HG02870 (cell line): ENCODE measurements at regions not wholly inside any gene's neighbourhood (a gene's known extent, or its start where the extent isn't known, plus 50 kb on each side); places are given as distances from the start of the nearest gene placed in this dataset.
A peak's percentile ranks its signal among the peaks of the same experiment; 100 is the strongest.
"Not testable (repeated sequence)": the region's sequence is repeated elsewhere in the genome, so short reads cannot be mapped to it uniquely, and the experiment has no call there.

Experiments used
- ATAC-seq: cut with Tn5 transposase; IDR thresholded peaks from one replicate; pipeline ENCODE4 v1.9.1; 2021; ENCODE audit warnings: mild to moderate bottlenecking, moderate library complexity; ENCODE audit not compliant: unreplicated experiment

DNA sequence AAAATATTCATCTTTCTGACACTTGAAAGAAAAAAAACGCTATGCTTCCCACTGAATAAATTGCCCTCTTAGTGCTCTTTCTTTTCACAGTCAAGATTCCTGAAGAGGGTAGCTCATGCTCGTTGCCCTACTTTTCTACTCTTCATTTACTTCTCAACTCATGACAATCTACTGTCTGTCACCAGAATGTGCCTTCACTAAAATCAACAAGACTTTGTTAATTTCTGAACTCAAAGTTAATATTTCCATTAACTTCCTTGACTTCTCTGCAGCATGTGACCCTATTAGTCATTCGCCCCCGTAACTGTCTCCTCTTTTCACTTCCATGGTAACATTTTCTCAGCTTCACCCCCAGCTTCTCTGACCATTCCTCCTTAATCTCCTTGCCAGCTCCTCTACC lies 98.9 kb upstream of the MAPRE2 start:
- no peak for ATAC-seq

DNA sequence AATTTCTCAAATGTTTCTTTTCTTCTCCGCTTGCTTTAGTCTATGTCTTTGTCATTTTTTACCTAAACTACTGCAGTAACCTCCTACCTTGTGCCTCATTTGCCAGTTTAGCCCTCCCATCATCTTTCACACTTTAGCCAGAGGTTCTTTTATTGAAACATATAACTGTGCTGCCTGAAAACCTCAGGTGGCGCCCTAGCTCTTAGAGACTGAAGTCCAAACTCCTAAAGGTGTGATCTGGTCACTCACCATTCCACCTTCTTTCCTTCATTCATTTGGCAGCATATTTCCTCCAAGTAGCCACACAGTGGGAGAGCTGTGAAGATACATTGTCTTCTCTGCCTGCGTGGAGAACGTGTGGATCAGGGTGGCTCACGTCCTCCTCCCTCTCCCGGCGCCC lies 98.2 kb upstream of the MAPRE2 start:
- ATAC-seq, result no peak

DNA sequence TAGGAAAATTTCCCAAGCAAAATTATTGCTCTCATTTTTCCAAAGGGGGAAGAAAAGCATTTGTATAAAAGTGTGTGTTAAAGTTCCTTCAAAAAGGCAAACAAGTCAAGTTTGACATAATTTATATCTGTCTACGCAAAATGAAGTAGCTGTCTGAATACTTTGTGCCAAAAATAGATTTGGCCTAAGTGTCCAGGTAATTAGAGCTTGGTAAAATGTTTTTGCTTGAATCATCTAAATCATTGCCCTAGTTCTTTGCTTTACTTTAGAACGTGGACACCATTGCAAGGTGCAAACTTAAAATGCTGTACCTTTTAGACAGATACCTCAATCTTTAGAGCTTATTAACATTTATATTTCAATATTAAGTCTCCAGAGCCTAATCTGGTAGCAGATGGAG lies 97.6 kb upstream of the MAPRE2 start:
- ATAC-seq, result no peak

GRCh38 chr18:34947711-34948125 lies 93.5 kb upstream of the MAPRE2 start:
- no peak for ATAC-seq

DNA sequence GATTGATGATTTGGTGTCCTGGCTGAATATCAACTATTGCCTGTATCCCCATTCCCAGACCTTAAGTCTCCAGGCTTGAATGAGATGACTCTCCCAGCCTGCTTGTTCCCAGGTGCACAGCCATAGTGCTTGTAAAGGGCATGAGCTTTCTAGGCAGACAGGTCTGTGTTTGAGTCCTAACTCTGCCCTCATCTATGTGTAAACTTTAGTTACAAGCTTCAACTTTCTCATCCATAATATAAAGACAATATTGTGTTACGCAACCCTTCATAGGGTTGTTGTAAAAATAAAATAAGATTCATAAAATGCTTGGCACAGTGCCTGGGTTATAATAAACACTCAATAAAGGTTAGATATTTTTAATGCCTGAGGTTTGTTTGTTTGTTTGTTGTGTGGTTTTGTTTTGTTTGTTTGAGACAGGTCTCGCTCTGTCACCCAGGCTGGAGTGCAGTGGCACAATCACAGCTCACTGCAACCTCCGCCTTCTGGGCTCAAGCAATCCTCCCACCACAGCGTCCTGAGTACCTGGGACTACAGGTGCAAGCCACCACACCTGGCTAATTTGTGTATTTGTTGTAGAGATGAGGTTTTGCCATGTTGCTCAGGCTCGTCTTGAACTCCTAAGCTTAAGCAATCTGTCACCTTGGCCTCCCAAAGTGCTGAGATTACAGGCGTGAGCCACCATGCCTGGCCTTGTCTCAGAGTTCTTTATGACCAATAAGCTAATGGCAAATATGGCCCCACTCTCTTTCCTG lies 89.4 kb upstream of the MAPRE2 start:
- ATAC-seq, result no peak

DNA sequence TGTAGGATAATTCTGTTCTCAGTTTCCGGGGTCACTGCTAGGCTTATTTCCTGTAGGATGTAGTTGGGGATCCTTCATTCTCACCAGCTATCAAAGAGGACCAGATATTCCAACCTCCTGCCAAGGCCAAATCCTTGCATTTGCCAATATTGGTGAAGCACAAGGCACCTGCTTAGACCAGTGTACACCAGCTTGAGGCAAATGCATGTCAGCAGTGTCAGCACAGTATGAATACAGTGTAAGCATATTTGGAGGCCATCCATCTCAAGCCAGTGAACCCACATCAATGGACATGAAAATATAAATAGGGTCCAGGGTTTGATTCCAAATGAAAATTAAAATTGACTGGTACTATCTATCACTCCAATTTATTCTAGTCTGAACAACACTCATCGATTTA lies 88.0 kb upstream of the MAPRE2 start:
- ATAC-seq, result no peak

GRCh38 chr18:34955494-34955893 lies 85.7 kb upstream of the MAPRE2 start:
- ATAC-seq, result not testable (repeated sequence)

DNA sequence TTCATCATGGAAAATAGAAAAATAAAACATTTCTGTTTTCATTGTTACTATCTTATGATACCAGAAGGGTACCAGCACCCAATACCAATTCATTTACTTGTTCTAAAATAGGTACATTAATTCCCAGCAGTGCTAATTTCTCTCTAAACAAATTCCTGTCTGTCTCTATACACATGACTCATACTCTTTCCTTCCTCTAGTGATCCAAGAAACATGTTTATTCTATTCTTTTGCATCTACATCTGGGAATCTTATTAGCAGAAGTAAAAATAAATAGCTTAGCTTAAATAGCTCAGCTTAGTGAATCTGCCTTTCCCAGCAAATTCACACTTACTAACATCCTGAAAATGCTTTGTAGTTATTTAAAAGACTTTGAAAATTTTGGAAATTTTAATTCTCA lies 84.5 kb upstream of the MAPRE2 start:
- ATAC-seq, result no peak

GRCh38 chr18:34957119-34957863 lies 83.9 kb upstream of the MAPRE2 start:
- no peak for ATAC-seq

GRCh38 chr18:34957864-34958259 lies 83.4 kb upstream of the MAPRE2 start:
- no peak for ATAC-seq

- ATAC-seq, result no peak
Measured at GRCh38 chr18:34959211-34959829, 81.9 kb upstream of the MAPRE2 start.

GRCh38 chr18:34959989-34960388 lies 81.2 kb upstream of the MAPRE2 start:
- ATAC-seq, result no peak

- no peak for ATAC-seq
Measured at GRCh38 chr18:34965108-34965507, 76.1 kb upstream of the MAPRE2 start.

DNA sequence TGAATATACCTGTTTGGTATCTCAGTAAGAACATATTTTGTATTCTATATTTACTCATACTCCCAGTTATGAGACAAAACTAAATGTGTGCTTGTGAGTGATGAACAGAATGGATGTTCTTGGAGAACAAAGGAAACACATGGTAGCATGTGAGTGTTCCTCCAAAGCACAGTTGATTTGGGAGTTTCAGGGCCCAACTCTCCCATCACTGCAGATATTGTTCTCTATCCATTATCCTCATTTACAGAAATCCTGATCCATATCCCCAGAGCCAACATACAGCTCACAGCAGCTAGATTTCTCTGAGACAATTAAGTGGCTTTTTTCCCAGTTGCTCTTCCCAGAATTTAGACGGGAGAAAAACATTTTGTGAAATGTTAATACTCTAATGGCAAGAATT lies 75.6 kb upstream of the MAPRE2 start:
- no peak for ATAC-seq

DNA sequence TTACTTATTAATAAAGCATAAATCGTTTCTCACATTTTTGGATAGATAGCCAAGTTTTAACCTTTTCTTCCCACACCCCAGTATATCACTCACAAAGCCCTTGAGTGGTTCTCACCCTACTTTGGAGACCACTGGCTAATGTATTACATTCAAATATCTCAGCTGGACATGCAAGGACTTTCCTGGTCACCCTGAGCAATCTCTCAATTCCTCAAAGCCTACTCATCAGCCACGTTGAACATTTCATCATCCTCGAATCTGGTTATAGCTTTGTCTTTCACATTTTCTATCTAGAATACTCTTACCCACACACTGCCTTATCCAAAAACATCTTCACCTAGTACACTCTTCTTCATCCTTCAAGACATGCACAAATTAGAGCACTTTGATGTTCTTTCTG lies 71.1 kb upstream of the MAPRE2 start:
- no peak for ATAC-seq

DNA sequence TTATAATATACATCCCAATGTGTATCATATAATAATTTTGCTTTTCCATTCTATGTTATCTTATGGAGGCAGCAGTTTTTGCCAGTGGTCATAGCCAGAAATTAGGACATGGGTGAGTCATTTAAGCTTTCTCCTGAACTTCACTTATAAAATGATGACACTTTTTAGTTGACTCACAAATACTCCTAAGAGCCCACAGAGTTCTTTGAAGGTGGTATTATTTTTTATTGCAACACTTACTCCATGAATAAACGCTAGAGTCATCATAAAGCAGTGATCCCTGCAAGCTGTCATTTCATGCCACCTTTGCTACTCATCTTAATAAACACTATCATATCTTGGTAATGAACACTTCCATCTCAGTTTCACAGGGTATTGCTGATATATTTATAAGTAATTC lies 69.9 kb upstream of the MAPRE2 start:
- no peak for ATAC-seq

DNA sequence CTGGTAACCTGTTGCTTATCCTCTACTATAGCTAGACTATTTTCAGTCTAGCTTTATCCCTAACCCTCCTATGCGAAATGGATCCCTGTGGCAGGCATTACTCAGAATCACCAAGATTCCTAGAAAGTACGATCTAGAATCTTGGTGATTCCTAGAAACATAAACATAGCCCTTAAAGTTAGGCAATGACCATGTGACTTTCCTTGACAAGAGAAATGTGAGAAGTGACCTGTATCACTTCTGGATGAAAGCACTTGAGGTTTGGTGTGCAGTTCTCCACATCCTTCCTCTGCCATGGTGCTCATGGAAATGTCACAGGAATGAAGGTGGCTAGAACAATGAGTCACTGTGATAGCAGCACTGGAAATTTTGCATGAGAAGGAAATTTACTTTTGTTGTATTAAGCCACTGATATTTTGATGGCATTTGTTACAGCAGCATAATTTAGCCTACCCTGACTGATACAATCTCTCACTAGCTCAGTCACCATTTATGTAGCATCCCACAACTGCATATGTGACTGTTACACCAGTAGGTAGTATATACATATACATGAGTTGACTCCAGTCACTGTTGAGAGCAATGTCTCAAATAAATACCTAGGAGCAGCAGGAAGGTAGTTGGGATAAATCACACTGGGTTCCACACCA lies 68.3 kb upstream of the MAPRE2 start:
- ATAC-seq, result no peak

DNA sequence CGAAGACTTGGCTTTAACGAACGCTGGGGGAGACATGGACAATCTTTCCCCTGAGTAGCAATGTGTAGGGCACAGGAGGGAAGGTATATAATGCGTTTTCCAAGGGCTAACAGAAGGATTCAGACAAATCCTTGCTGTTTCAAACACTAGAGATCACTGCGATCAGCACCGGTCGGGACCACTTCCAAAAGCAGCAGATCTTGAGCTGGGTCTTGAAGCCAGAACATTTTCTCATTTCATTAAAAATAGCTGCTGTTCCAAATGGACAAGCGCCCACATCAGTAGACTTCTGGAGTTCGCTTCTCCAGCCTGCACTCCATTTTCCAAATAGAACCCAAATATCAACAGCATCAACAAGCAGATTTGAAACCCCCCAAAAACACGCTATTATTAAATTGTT lies 65.1 kb upstream of the MAPRE2 start:
- no peak for ATAC-seq

GRCh38 chr18:34976534-34976898 lies 64.7 kb upstream of the MAPRE2 start:
- ATAC-seq, result no peak

- peak; percentile 71 for ATAC-seq
Measured at GRCh38 chr18:34976899-34977837, 64.0 kb upstream of the MAPRE2 start.
